ENCODE measurements at regions not wholly inside any gene's neighbourhood (a gene's known extent, or its start where the extent isn't known, plus 50 kb on each side); places are given as distances from the start of the nearest gene placed in this dataset.

GRCh38 chr11:70698871-70699270 lies 300.5 kb downstream of the CTTN start (continued):
- TF ChIP-seq REST (IDR thresholded peaks at IDR 0.05): no peak

GRCh38 chr11:70699294-70700221 lies 301.2 kb downstream of the CTTN start:
- Histone ChIP-seq H3K9me3 (ENCODE audit: control insufficient read depth in 4 of 4, low read length in 3 of 4) (no peaks in the 10 kb centered on the region), H3K4me1 (ENCODE audit: control insufficient read depth in 4 of 4, insufficient read depth in 4 of 4, low read length in 3 of 4) (no peaks in the 10 kb centered on the region), H3K27me3 (ENCODE audit: control insufficient read depth in 4 of 4, insufficient read depth in 4 of 4, low read length in 3 of 4) (no peaks in the 10 kb centered on the region), H3K4me3 (ENCODE audit: low read depth in 1 of 3, low read length in 3 of 3) (no peak overlapping the region), H3K36me3 (ENCODE audit: control insufficient read depth in 4 of 4, insufficient read depth in 3 of 4, low read depth in 1 of 4, low read length in 3 of 4) (peaks cover 0 to 12% (median 4%) of the 10 kb centered on the region in 4 donors), H3K9ac (ENCODE audit: low read depth in 1 of 2, low read length in 2 of 2) (no peak overlapping the region), H3K27ac (ENCODE audit: low read depth in 1 of 2, low read length in 2 of 2) (no peak overlapping the region)
- DNase-seq (ENCODE audit: low spot score): no peak
- TF ChIP-seq TAF1 (conservative IDR thresholded peaks at IDR 0.05) (no peak), FOXA1 (IDR thresholded peaks at IDR 0.05) (no peak), EGR1 (IDR thresholded peaks at IDR 0.05; ENCODE audit: low read depth in 2 of 2) (no peak), CTCF (IDR thresholded peaks at IDR 0.05; ENCODE audit: low read depth, low read length, missing input control) (no peak), ATF3 (IDR thresholded peaks at IDR 0.05) (no peak), SP1 (IDR thresholded peaks at IDR 0.05) (no peak), JUND (IDR thresholded peaks at IDR 0.05) (no peak), RAD21 (IDR thresholded peaks at IDR 0.05) (no peak), REST (IDR thresholded peaks at IDR 0.05) (no peak), GABPA (IDR thresholded peaks at IDR 0.05 in 1 of 2, conservative IDR thresholded peaks at IDR 0.05 in 1 of 2) (no peak), HNF4A (conservative IDR thresholded peaks at IDR 0.05) (no peak), RXRA (IDR thresholded peaks at IDR 0.05) (no peak), NR2F2 (IDR thresholded peaks at IDR 0.05) (no peak), YY1 (IDR thresholded peaks at IDR 0.05) (no peak)
- WGBS: 68% methylated on average over 7 of the region's 7 CpGs

Measured in liver (tissue), 8 donors.